HG02610 (cell line): ENCODE measurements at regions not wholly inside any gene's neighbourhood (a gene's known extent, or its start where the extent isn't known, plus 50 kb on each side); places are given as distances from the start of the nearest gene placed in this dataset.
"Not testable (repeated sequence)": the region's sequence is repeated elsewhere in the genome, so short reads cannot be mapped to it uniquely, and the experiment has no call there.

Experiments
- ATAC-seq: cut with Tn5 transposase; IDR thresholded peaks from one replicate; pipeline ENCODE4 v1.9.1; 2021; ENCODE audit warnings: mild to moderate bottlenecking, moderate library complexity; ENCODE audit not compliant: unreplicated experiment

- no peak for ATAC-seq
Measured at GRCh38 chr5:101664071-101664791, 631.9 kb downstream of the SLCO4C1 start.

- no peak for ATAC-seq
Measured at GRCh38 chr5:101663543-101663942, 632.5 kb downstream of the SLCO4C1 start.

GRCh38 chr5:101662263-101662662 lies 633.8 kb downstream of the SLCO4C1 start:
- no peak for ATAC-seq

- no peak for ATAC-seq
Measured at GRCh38 chr5:101658433-101658832, 637.7 kb downstream of the SLCO4C1 start.

- ATAC-seq: no peak
Measured at GRCh38 chr5:101653996-101654395, 642.1 kb downstream of the SLCO4C1 start.

GRCh38 chr5:101647861-101648260 lies 648.2 kb downstream of the SLCO4C1 start:
- ATAC-seq: no peak

- no peak for ATAC-seq
Measured at GRCh38 chr5:101643794-101644193, 652.3 kb downstream of the SLCO4C1 start.

GRCh38 chr5:101637599-101637998 lies 658.5 kb downstream of the SLCO4C1 start:
- ATAC-seq: no peak

- not testable (repeated sequence) for ATAC-seq
Measured at GRCh38 chr5:101627770-101628169, 668.3 kb downstream of the SLCO4C1 start.

GRCh38 chr5:101626572-101626971 lies 669.5 kb downstream of the SLCO4C1 start:
- no peak for ATAC-seq

- ATAC-seq: no peak
Measured at GRCh38 chr5:101611039-101611438, 685.0 kb downstream of the SLCO4C1 start.

GRCh38 chr5:101608322-101608721 lies 687.8 kb downstream of the SLCO4C1 start:
- ATAC-seq: peak; percentile 61

GRCh38 chr5:101605700-101606099 lies 690.4 kb downstream of the SLCO4C1 start:
- peak; percentile 66 for ATAC-seq

GRCh38 chr5:101600614-101601013 lies 695.5 kb downstream of the SLCO4C1 start:
- ATAC-seq: no peak

- ATAC-seq: no peak
Measured at GRCh38 chr5:101590384-101590783, 687.3 kb upstream of the ST8SIA4 start.

- no peak for ATAC-seq
Measured at GRCh38 chr5:101585366-101585765, 682.3 kb upstream of the ST8SIA4 start.

GRCh38 chr5:101580591-101580990 lies 677.5 kb upstream of the ST8SIA4 start:
- ATAC-seq: no peak

- no peak for ATAC-seq
Measured at GRCh38 chr5:101574017-101574416, 670.9 kb upstream of the ST8SIA4 start.

- no peak for ATAC-seq
Measured at GRCh38 chr5:101561018-101561417, 657.9 kb upstream of the ST8SIA4 start.

- ATAC-seq: no peak
Measured at GRCh38 chr5:101543780-101544179, 640.7 kb upstream of the ST8SIA4 start.

- ATAC-seq: no peak
Measured at GRCh38 chr5:101539315-101539714, 636.2 kb upstream of the ST8SIA4 start.

GRCh38 chr5:101535626-101536025 lies 632.5 kb upstream of the ST8SIA4 start:
- no peak for ATAC-seq

- no peak for ATAC-seq
Measured at GRCh38 chr5:101534491-101535110, 631.5 kb upstream of the ST8SIA4 start.
